ENCODE measurements at regions not wholly inside any gene's neighbourhood (a gene's known extent, or its start where the extent isn't known, plus 50 kb on each side); places are given as distances from the start of the nearest gene placed in this dataset.

DNA sequence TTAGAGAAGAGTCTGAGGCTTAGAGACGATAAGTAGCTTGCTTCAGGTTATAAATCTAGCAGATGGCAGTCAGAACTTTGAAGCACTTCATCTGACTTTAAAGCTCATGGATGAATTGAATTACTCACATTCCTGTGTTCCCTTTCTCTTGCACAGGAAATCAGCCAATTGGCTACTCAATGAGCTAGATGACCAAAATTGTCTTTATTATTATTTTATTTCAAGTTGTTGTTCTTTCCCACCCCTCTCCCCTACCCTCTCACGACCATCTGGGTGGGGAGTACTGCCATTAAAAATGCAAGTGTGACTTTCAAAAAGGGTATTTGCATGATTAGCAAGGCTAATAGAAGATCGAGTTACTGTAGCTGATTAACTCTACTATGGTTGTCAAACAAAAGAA is 491.1 kb downstream of the NR4A2 start:
- DNase-seq (ENCODE audit: low read depth in 1 of 2, low spot score in 1 of 2) (no peak), ATAC-seq (no peak), FAIRE-seq (no peak)
- Histone ChIP-seq H3K4me3 (no peak overlapping the region), H3K4me2 (no peak overlapping the region), H3K4me1 (no peaks in the 10 kb centered on the region), H3K27ac (no peak overlapping the region), H3K9me3 (no peaks in the 10 kb centered on the region)
- CTCF ChIA-PET = no interaction called here
- TF ChIP-seq FOSB (CRISPR knock-in tag; IDR thresholded peaks at IDR 0.05) (no peak), ESRRA (IDR thresholded peaks at IDR 0.05; ENCODE audit: borderline replicate concordance, low read length) (no peak), KDM5A (IDR thresholded peaks at IDR 0.05) (no peak), CEBPB (IDR thresholded peaks at IDR 0.05) (no peak), BHLHE40 (IDR thresholded peaks at IDR 0.05; ENCODE audit: low read depth, low read length) (no peak), MAZ (IDR thresholded peaks at IDR 0.05; ENCODE audit: borderline replicate concordance, low read depth, low read length) (no peak), HDAC2 (IDR thresholded peaks at IDR 0.05) (no peak), HOXB5 (CRISPR knock-in tag; IDR thresholded peaks at IDR 0.05) (no peak), NFE2L2 (conservative IDR thresholded peaks at IDR 0.05; ENCODE audit: low read length) (no peak), RNF2 (IDR thresholded peaks at IDR 0.05; ENCODE audit: borderline replicate concordance, low read depth) (no peak), NPAS2 (CRISPR knock-in tag; IDR thresholded peaks at IDR 0.05; ENCODE audit: borderline replicate concordance) (no peak)
- TF ChIP-seq, protein P1, sequence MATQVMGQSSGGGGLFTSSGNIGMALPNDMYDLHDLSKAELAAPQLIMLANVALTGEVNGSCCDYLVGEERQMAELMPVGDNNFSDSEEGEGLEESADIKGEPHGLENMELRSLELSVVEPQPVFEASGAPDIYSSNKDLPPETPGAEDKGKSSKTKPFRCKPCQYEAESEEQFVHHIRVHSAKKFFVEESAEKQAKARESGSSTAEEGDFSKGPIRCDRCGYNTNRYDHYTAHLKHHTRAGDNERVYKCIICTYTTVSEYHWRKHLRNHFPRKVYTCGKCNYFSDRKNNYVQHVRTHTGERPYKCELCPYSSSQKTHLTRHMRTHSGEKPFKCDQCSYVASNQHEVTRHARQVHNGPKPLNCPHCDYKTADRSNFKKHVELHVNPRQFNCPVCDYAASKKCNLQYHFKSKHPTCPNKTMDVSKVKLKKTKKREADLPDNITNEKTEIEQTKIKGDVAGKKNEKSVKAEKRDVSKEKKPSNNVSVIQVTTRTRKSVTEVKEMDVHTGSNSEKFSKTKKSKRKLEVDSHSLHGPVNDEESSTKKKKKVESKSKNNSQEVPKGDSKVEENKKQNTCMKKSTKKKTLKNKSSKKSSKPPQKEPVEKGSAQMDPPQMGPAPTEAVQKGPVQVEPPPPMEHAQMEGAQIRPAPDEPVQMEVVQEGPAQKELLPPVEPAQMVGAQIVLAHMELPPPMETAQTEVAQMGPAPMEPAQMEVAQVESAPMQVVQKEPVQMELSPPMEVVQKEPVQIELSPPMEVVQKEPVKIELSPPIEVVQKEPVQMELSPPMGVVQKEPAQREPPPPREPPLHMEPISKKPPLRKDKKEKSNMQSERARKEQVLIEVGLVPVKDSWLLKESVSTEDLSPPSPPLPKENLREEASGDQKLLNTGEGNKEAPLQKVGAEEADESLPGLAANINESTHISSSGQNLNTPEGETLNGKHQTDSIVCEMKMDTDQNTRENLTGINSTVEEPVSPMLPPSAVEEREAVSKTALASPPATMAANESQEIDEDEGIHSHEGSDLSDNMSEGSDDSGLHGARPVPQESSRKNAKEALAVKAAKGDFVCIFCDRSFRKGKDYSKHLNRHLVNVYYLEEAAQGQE (IDR thresholded peaks at IDR 0.05) = no peak
- TF ChIP-seq, protein P2, sequence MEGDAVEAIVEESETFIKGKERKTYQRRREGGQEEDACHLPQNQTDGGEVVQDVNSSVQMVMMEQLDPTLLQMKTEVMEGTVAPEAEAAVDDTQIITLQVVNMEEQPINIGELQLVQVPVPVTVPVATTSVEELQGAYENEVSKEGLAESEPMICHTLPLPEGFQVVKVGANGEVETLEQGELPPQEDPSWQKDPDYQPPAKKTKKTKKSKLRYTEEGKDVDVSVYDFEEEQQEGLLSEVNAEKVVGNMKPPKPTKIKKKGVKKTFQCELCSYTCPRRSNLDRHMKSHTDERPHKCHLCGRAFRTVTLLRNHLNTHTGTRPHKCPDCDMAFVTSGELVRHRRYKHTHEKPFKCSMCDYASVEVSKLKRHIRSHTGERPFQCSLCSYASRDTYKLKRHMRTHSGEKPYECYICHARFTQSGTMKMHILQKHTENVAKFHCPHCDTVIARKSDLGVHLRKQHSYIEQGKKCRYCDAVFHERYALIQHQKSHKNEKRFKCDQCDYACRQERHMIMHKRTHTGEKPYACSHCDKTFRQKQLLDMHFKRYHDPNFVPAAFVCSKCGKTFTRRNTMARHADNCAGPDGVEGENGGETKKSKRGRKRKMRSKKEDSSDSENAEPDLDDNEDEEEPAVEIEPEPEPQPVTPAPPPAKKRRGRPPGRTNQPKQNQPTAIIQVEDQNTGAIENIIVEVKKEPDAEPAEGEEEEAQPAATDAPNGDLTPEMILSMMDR (IDR thresholded peaks at IDR 0.05) = no peak
- POLR2A ChIA-PET = no interaction called here
- 11% methylated on average over 3 of the region's 3 CpGs for WGBS (ENCODE audit: missing lambda C conversion rate)

DNA sequence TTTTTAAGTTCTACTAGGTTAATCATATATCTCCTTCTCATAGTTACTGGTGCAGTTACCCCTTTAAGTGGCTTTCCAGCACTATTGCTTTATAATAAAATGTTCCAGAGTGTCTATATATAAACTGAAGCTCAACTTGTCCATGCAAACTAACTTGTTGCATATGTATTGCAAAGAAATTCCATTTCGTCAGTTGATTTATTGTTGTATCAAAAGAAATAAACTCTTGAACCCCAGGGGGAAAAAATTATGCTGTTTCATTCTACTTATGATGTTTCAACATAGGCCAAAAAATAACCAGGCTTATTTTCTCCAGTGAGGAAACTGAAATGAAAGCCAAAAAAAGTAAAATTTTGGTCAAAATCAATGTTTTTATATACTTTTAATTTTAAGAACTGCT is 491.9 kb downstream of the NR4A2 start:
- no peak overlapping the region for H3K27ac ChIP-seq
- POLR2A ChIA-PET = no interaction called here
- no peak overlapping the region for H3K4me3 ChIP-seq
- TF ChIP-seq CHD4 (IDR thresholded peaks at IDR 0.05; ENCODE audit: borderline replicate concordance) = no peak
- TF ChIP-seq SMC3 (IDR thresholded peaks at IDR 0.05) = no peak
- no peak for TF ChIP-seq HOXB13 (CRISPR knock-in tag; IDR thresholded peaks at IDR 0.05; ENCODE audit: low read depth)
- no peak for TF ChIP-seq JUNB (IDR thresholded peaks at IDR 0.05)
- TF ChIP-seq KDM1A (IDR thresholded peaks at IDR 0.05; ENCODE audit: low read depth) = no peak
- TF ChIP-seq SREBF2 (IDR thresholded peaks at IDR 0.05) = no peak
- TF ChIP-seq, protein P3, sequence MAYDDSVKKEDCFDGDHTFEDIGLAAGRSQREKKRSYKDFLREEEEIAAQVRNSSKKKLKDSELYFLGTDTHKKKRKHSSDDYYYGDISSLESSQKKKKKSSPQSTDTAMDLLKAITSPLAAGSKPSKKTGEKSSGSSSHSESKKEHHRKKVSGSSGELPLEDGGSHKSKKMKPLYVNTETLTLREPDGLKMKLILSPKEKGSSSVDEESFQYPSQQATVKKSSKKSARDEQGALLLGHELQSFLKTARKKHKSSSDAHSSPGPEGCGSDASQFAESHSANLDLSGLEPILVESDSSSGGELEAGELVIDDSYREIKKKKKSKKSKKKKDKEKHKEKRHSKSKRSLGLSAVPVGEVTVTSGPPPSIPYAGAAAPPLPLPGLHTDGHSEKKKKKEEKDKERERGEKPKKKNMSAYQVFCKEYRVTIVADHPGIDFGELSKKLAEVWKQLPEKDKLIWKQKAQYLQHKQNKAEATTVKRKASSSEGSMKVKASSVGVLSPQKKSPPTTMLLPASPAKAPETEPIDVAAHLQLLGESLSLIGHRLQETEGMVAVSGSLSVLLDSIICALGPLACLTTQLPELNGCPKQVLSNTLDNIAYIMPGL (CRISPR knock-in tag; IDR thresholded peaks at IDR 0.05; ENCODE audit: borderline replicate concordance) = no peak
- no peak for DNase-seq (ENCODE audit: low read depth in 1 of 2, low spot score in 1 of 2)
- H3K4me2 ChIP-seq = no peak overlapping the region
- no peak for FAIRE-seq
- no peaks in the 10 kb centered on the region for H3K9me3 ChIP-seq
- CTCF ChIA-PET = no interaction called here
- WGBS (ENCODE audit: missing lambda C conversion rate) = 47% methylated on average over 1 of the region's 1 CpG
- H3K4me1 ChIP-seq = no peaks in the 10 kb centered on the region
- ATAC-seq = no peak

Measured in A549 (cell line).